ENCODE measurements at regions not wholly inside any gene's neighbourhood (a gene's known extent, or its start where the extent isn't known, plus 50 kb on each side); places are given as distances from the start of the nearest gene placed in this dataset.

GRCh38 chr18:22467760-22468553 is 50.2 kb upstream of the CTAGE1 start:
- H3K4me1 Mint-ChIP-seq (ENCODE audit: low read depth) = no peaks in the 10 kb centered on the region
- DNase-seq (no peak), ATAC-seq (no peak)
- CTCF ChIA-PET = no interaction called here
- H3K9me3 Mint-ChIP-seq (ENCODE audit: insufficient read depth) = no peaks in the 10 kb centered on the region
- no peaks in the 10 kb centered on the region for H3K36me3 Mint-ChIP-seq (ENCODE audit: low read depth)
- no peaks in the 10 kb centered on the region for H3K27me3 Mint-ChIP-seq (ENCODE audit: low read depth)
- POLR2A ChIA-PET = no interaction called here
- H3K4me3 Mint-ChIP-seq = no peak overlapping the region
- no peak overlapping the region for H3K27ac Mint-ChIP-seq

DNA sequence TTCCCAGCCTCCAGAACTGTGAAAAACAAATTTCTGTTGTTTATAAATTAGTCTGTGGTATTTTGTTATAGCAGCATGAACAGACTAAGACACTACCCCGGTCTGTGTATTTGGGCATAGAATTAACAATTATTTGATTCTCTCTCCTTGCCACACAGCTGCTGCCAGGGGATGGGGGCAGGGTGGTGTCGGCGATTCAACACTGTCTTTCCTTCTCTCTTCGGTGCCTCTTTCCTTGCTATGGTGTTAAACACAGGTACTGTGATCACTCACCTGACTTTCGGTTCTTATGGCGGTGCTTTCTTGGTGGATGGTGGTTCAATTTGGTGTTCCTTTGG is 50.8 kb upstream of the CTAGE1 start:
- Mint-ChIP-seq H3K4me3 (no peak overlapping the region), H3K27ac (no peak overlapping the region), H3K4me1 (ENCODE audit: low read depth) (no peaks in the 10 kb centered on the region), H3K36me3 (ENCODE audit: low read depth) (no peaks in the 10 kb centered on the region), H3K27me3 (ENCODE audit: low read depth) (no peaks in the 10 kb centered on the region), H3K9me3 (ENCODE audit: insufficient read depth) (no peaks in the 10 kb centered on the region)
- DNase-seq (no peak), ATAC-seq (no peak)
- ChIA-PET POLR2A (no interaction called here), CTCF (no interaction called here)

DNA sequence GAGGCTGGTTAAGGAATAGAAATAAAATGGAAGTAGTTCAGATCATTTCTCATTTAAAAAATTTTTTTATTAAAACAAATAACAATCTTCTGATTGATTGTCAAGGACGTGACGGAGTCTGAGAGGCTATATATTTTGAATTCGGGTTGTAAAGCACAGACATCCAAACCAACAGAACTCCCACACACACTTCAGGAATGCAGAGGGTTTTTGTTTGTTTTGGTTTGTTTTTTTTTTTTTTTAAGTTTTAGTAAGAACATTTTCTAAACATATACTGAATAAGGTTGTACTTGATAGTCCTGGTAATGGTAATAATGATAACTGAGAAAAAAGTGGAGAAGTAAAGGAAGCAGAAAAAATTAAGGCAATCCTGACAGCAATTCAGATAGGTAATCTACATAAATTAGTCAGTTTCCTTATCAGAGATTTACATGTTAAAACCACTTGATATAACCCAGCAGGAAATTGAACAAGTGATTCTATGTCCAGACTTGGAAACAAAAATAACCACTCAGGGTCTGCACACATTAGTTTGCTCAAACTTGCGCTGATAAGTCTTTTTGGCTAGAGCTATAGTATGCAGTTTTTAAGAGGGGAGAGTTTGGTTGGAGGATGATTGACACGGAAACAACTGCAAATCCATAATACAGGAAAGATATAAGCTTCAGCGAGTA is 51.5 kb upstream of the CTAGE1 start:
- H3K4me1 Mint-ChIP-seq (ENCODE audit: low read depth) = no peaks in the 10 kb centered on the region

GRCh38 chr18:22469926-22470247 is 52.2 kb upstream of the CTAGE1 start:
- ATAC-seq (no peak), DNase-seq (no peak)
- Mint-ChIP-seq H3K36me3 (ENCODE audit: low read depth) (no peaks in the 10 kb centered on the region), H3K27ac (no peak overlapping the region), H3K4me1 (ENCODE audit: low read depth) (no peaks in the 10 kb centered on the region), H3K4me3 (no peak overlapping the region), H3K27me3 (ENCODE audit: low read depth) (no peaks in the 10 kb centered on the region), H3K9me3 (ENCODE audit: insufficient read depth) (no peaks in the 10 kb centered on the region)
- ChIA-PET POLR2A (no interaction called here), CTCF (no interaction called here)

More for the DNA sequence above, 51.5 kb upstream of the CTAGE1 start:
- POLR2A ChIA-PET = no interaction called here
- Mint-ChIP-seq H3K9me3 (ENCODE audit: insufficient read depth) (no peaks in the 10 kb centered on the region), H3K27me3 (ENCODE audit: low read depth) (no peaks in the 10 kb centered on the region), H3K36me3 (ENCODE audit: low read depth) (no peaks in the 10 kb centered on the region), H3K27ac (no peak overlapping the region), H3K4me3 (no peak overlapping the region)
- ATAC-seq = no peak
- no peak for DNase-seq
- CTCF ChIA-PET = no interaction called here

DNA sequence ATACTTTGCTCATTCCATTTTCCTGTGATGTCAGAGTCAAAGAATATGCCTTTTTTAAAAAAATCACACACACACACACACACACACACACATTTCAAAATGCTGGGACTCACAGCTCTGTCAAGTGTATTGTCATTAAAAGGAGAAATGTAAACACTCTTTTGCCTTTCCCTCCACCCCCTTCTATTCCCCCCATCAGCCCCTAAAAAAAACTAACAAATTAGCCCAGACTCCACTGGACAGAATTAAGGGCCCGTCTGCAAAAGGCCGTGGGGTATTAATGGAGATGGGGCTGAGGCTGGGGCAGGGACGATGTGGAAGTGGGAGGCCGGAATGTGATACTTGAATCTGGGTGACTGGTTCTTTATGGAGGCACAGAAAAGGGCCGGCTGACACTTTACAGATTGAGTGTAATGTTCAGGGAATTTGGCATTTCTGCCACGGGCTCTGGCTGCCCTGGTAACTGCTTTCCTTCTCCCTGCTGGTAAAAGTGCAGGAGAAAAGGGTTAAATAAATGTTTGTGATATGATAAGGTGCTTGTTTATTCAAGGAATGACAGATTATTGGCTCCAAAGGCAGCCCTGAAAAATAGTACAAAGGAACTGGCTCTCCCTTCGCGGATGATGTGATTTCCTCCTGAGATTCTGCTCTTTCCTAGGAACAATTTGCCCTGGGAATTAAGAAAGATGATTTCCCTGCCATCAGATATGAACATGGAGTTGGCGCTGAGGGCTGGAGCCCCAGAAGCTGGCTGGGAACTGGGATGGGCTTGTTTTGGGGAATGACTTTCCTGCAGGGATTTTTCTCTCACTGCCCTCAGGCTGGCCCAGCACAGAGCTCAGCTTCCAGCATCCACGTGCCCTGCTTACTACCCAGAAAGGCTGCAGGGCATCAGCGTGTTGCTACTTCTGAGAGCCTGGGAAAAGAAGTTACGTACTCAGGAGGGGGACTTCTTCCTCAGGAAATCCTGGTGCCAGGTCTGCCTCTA is 52.8 kb upstream of the CTAGE1 start:
- no peak for ATAC-seq
- H3K4me3 Mint-ChIP-seq = no peak overlapping the region
- H3K4me1 Mint-ChIP-seq (ENCODE audit: low read depth) = no peaks in the 10 kb centered on the region
- DNase-seq = no peak
- H3K27ac Mint-ChIP-seq = no peak overlapping the region
- no peaks in the 10 kb centered on the region for H3K27me3 Mint-ChIP-seq (ENCODE audit: low read depth)
- no peaks in the 10 kb centered on the region for H3K36me3 Mint-ChIP-seq (ENCODE audit: low read depth)
- ChIA-PET POLR2A (no interaction called here), CTCF (no interaction called here)
- H3K9me3 Mint-ChIP-seq (ENCODE audit: insufficient read depth) = no peaks in the 10 kb centered on the region

DNA sequence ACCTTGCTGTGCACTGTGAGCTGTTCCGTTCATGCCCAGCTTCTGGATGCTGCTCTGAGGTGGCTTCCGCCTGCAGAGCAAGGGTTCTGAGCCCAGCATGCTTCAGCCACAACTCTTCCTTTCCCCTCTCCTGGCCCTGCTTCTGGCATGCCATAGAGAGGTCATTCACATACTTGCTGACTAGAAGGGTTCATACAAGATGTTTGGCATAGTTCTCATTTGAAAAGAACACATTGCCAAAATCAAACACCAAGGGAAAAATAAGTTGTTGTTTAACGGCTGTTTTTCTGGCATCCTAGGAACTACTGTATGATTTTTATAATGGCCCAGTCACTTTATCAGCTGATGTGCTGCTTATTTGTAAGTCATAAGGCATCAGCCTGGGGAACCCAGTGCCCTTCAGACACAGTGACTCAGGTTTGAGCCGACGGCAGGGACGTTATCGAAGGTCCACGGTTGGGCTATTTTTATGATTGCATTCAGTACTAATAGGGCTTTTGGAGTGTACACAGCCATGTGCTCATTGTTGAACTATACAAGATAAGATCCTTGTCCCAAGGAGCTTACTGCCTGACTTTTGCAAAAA is 53.9 kb upstream of the CTAGE1 start:
- no peak overlapping the region for H3K27ac Mint-ChIP-seq
- no peak for DNase-seq

DNA sequence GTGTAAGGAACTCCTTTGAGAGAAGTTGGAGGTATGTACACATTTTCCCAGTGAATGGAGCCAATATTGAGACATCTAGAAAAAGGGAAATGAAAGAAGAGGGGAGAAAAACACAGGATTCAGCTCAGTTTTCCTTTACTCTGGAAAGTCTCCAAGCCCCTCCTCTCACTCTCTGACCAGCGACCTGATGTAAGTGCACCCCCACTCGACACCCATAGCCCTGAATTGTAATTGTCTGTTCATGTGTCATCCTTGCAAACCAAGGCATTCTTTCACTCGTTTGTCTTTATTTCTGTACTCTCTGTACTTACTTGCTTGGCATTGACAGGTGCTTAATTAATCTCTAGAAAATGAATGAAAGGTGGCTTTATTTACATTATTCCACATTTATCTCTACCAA is 55.7 kb upstream of the CTAGE1 start:
- no peak for ATAC-seq
- no peaks in the 10 kb centered on the region for H3K36me3 Mint-ChIP-seq (ENCODE audit: low read depth)

More for the DNA sequence above, 53.9 kb upstream of the CTAGE1 start:
- Mint-ChIP-seq H3K27me3 (ENCODE audit: low read depth) (no peaks in the 10 kb centered on the region), H3K36me3 (ENCODE audit: low read depth) (no peaks in the 10 kb centered on the region), H3K4me3 (no peak overlapping the region), H3K9me3 (ENCODE audit: insufficient read depth) (no peaks in the 10 kb centered on the region), H3K4me1 (ENCODE audit: low read depth) (no peaks in the 10 kb centered on the region)
- ChIA-PET POLR2A (no interaction called here), CTCF (no interaction called here)
- no peak for ATAC-seq

GRCh38 chr18:22475426-22476100 is 57.8 kb upstream of the CTAGE1 start:
- Mint-ChIP-seq H3K27me3 (ENCODE audit: low read depth) (peaks cover 4% of the 10 kb centered on the region), H3K27ac (no peak overlapping the region), H3K4me1 (ENCODE audit: low read depth) (no peaks in the 10 kb centered on the region), H3K36me3 (ENCODE audit: low read depth) (no peaks in the 10 kb centered on the region), H3K4me3 (no peak overlapping the region), H3K9me3 (ENCODE audit: insufficient read depth) (no peaks in the 10 kb centered on the region)
- DNase-seq = no peak
- ChIA-PET CTCF (no interaction called here), POLR2A (no interaction called here)
- no peak for ATAC-seq

More for the DNA sequence above, 55.7 kb upstream of the CTAGE1 start:
- POLR2A ChIA-PET = no interaction called here
- Mint-ChIP-seq H3K9me3 (ENCODE audit: insufficient read depth) (no peaks in the 10 kb centered on the region), H3K27ac (no peak overlapping the region), H3K4me1 (ENCODE audit: low read depth) (no peaks in the 10 kb centered on the region), H3K4me3 (no peak overlapping the region), H3K27me3 (ENCODE audit: low read depth) (no peaks in the 10 kb centered on the region)
- CTCF ChIA-PET = no interaction called here
- no peak for DNase-seq

DNA sequence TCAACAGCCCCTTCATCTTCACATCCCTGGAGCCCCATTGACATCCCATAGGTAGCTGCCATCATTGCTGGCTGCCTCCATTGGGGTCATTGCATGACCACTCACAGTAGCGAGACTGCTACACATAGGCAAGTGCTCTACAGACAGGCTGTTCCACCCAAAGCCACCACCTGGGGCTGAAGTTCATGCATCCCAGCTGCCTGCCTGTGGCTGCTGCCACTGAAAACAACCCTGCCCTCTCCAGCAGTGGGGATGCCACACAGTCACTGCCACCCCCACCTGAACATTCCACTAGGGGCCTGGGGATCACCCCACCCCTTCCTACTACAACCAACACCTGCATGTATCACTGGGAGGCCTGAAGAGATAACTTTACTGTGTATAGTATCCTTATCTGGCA is 59.5 kb upstream of the CTAGE1 start:
- Mint-ChIP-seq H3K4me1 (ENCODE audit: low read depth) (no peaks in the 10 kb centered on the region), H3K27me3 (ENCODE audit: low read depth) (peaks cover 7% of the 10 kb centered on the region), H3K27ac (no peak overlapping the region), H3K9me3 (ENCODE audit: insufficient read depth) (no peaks in the 10 kb centered on the region), H3K36me3 (ENCODE audit: low read depth) (no peaks in the 10 kb centered on the region), H3K4me3 (no peak overlapping the region)
- ChIA-PET CTCF (no interaction called here), POLR2A (interaction anchor here (0.7 kb wide), 1 partner anchor 22 kb away, joined by 4 read pairs; no protein-coding TSS in a partner anchor)
- DNase-seq (no peak), ATAC-seq (no peak)

- ChIA-PET CTCF (no interaction called here), POLR2A (no interaction called here)
- no peaks in the 10 kb centered on the region for H3K36me3 Mint-ChIP-seq (ENCODE audit: low read depth)
- no peak overlapping the region for H3K4me3 Mint-ChIP-seq
- H3K27ac Mint-ChIP-seq = no peak overlapping the region
- DNase-seq (no peak), ATAC-seq (no peak)
- no peaks in the 10 kb centered on the region for H3K9me3 Mint-ChIP-seq (ENCODE audit: insufficient read depth)
- no peaks in the 10 kb centered on the region for H3K4me1 Mint-ChIP-seq (ENCODE audit: low read depth)
- H3K27me3 Mint-ChIP-seq (ENCODE audit: low read depth) = peaks cover 7% of the 10 kb centered on the region
These were observed 65.2 kb upstream of the CTAGE1 start for GRCh38 chr18:22482948-22483347.

- H3K27me3 Mint-ChIP-seq (ENCODE audit: low read depth) = peaks cover 7% of the 10 kb centered on the region
- CTCF ChIA-PET = no interaction called here
- H3K4me1 Mint-ChIP-seq (ENCODE audit: low read depth) = no peaks in the 10 kb centered on the region
- H3K9me3 Mint-ChIP-seq (ENCODE audit: insufficient read depth) = no peaks in the 10 kb centered on the region
- no peak overlapping the region for H3K4me3 Mint-ChIP-seq
- DNase-seq (no peak), ATAC-seq (no peak)
- H3K36me3 Mint-ChIP-seq (ENCODE audit: low read depth) = no peaks in the 10 kb centered on the region
- H3K27ac Mint-ChIP-seq = no peak overlapping the region
- POLR2A ChIA-PET = no interaction called here
These were observed 65.7 kb upstream of the CTAGE1 start for GRCh38 chr18:22483407-22483806.

All from activated CD8-positive, alpha-beta T cell treated with anti-CD3 and anti-CD28 coated beads, Interleukin-2, amount 10 ng/mL, durations not matched to agents 7 days and 5 days (primary cell).